Erythroblast (primary cell): ENCODE measurements at regions not wholly inside any gene's neighbourhood (a gene's known extent, or its start where the extent isn't known, plus 50 kb on each side); places are given as distances from the start of the nearest gene placed in this dataset.

ENCODE experiments used
- DNase-seq, 2 experiments: peaks; one replicate each; lab custom pipeline; 2025; lab: John Stamatoyannopoulos, UW
- GATA1 ChIP-seq: IDR thresholded peaks from 2 replicates; pipeline ENCODE4 v1.6.1; 2011; ENCODE audit warnings: low read depth, mild to moderate bottlenecking, control low read depth, low read length, moderate library complexity
- POLR2A ChIP-seq: IDR thresholded peaks from 2 replicates; pipeline ENCODE4 v1.6.1; 2011; ENCODE audit warnings: mild to moderate bottlenecking, low read length

DNA sequence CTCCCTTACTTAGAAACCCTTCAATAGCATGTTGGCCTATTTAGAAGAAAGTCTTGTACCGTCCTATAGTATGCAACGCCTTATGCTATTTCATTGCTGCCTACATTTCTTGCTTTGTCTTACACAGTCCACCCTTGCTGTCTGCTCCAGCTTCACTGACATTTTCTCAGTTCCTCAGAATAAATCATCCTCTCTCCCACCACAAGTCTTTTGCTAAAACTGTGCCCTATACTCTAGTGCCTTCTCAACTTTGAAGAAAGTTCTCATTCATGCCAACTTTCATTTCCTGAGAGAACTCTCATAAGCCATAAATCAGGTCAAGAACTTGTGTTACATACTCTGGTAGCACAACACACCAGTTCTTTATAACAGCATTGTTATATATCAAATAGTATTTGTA is 54.3 kb upstream of the COL3A1 start:
- TF ChIP-seq POLR2A (no peak), GATA1 (no peak)
- no peak for DNase-seq

GRCh38 chr2:188922191-188922590 is 52.0 kb upstream of the COL3A1 start:
- no peak for DNase-seq
- no peak for TF ChIP-seq GATA1
- TF ChIP-seq POLR2A = no peak
